Neural progenitor cell (in vitro differentiated cells): ENCODE measurements at regions not wholly inside any gene's neighbourhood (a gene's known extent, or its start where the extent isn't known, plus 50 kb on each side); places are given as distances from the start of the nearest gene placed in this dataset.

Experiments used
- CTCF ChIP-seq: fragments of 200-600 bp; sonication (generic); IDR thresholded peaks from 2 replicates; pipeline ENCODE4 v1.5.1; 2017; ENCODE audit warnings: antibody characterized with exemption, mild to moderate bottlenecking
- EZH2 ChIP-seq: fragments of 200-600 bp; sonication (generic); IDR thresholded peaks from 2 replicates; pipeline ENCODE4 v1.6.1; 2017; ENCODE audit warnings: antibody characterized with exemption, mild to moderate bottlenecking, moderate library complexity
- EZH2phosphoT487 ChIP-seq: fragments of 200-600 bp; sonication (generic); IDR thresholded peaks from 2 replicates; pipeline ENCODE4 v1.6.1; 2017; ENCODE audit warnings: antibody characterized with exemption

- TF ChIP-seq CTCF (no peak), EZH2phosphoT487 (no peak), EZH2 (no peak)
Observed at GRCh38 chr20:6173481-6173880, 50.7 kb upstream of the FERMT1 start.
